Naive thymus-derived CD8-positive, alpha-beta T cell (primary cell): ENCODE measurements at regions not wholly inside any gene's neighbourhood (a gene's known extent, or its start where the extent isn't known, plus 50 kb on each side); places are given as distances from the start of the nearest gene placed in this dataset.

ENCODE experiments used
- ATAC-seq, 2 donors: fragments of 150-1000 bp; cut with Tn5 transposase in 1 of 2; sonication (Bioruptor Pico), chemical (Tn5 transposase) in 1 of 2; 1 replicate in 1 of 2; 2 replicates in 1 of 2; pipeline ENCODE4 v1.10.0; 2021; ENCODE audit warnings: mild to moderate bottlenecking in 2 of 2, moderate library complexity in 2 of 2
- POLR2A ChIA-PET: fragments of 350-600 bp; sonication (Branson Sonifier 250); formaldehyde crosslinking; loops from one replicate; lab custom pipeline; 2021; ENCODE audit warnings: antibody characterized with exemption; lab: Charles Lee
- DNase-seq, 10 donors: peaks; one replicate each; pipeline versions ENCODE4 v3.0.0 to v3.0.0-alpha.2; 2020 to 2022
- H3K27ac Mint-ChIP-seq, 10 donors: one replicate each; pipeline ENCODE4 v1.8.0; 2020 to 2022; ENCODE audit warnings: mild to moderate bottlenecking in 10 of 10, mixed read lengths in 10 of 10, moderate library complexity in 4 of 10, inconsistent platforms in 1 of 10
- H3K27me3 Mint-ChIP-seq, 5 donors: one replicate each; pipeline ENCODE4 v1.8.0; 2021 to 2022; ENCODE audit warnings: mixed read lengths in 5 of 5
- H3K36me3 Mint-ChIP-seq, 3 donors: one replicate each; pipeline ENCODE4 v1.8.0; 2020 to 2022; ENCODE audit warnings: mixed read lengths in 3 of 3, mild to moderate bottlenecking in 2 of 3, inconsistent platforms in 1 of 3
- H3K4me1 Mint-ChIP-seq, 4 donors: one replicate each; pipeline ENCODE4 v1.8.0; 2021 to 2022; ENCODE audit warnings: mixed read lengths in 4 of 4
- H3K4me3 Mint-ChIP-seq, 10 donors: one replicate each; pipeline ENCODE4 v1.8.0; 2020 to 2022; ENCODE audit warnings: mild to moderate bottlenecking in 10 of 10, mixed read lengths in 10 of 10, moderate library complexity in 6 of 10, inconsistent platforms in 1 of 10
- H3K9me3 Mint-ChIP-seq, 9 donors: one replicate each; pipeline ENCODE4 v1.8.0; 2020 to 2022; ENCODE audit warnings: mixed read lengths in 9 of 9, mild to moderate bottlenecking in 3 of 9, inconsistent platforms in 1 of 9, moderate library complexity in 1 of 9

- H3K9me3 Mint-ChIP-seq = peaks cover 0 to 3% (median 0%) of the 10 kb centered on the region in 9 donors
- no peak overlapping the region for H3K4me3 Mint-ChIP-seq
- no peak overlapping the region for H3K27ac Mint-ChIP-seq
- DNase-seq (no peak), ATAC-seq (no peak)
- H3K36me3 Mint-ChIP-seq = no peaks in the 10 kb centered on the region
- POLR2A ChIA-PET = no interaction called here
- H3K27me3 Mint-ChIP-seq = peaks cover 9 to 46% (median 22%) of the 10 kb centered on the region in 5 donors
- no peaks in the 10 kb centered on the region for H3K4me1 Mint-ChIP-seq
Observed at GRCh38 chr1:115196296-115196695, 107.0 kb upstream of the TSPAN2 start.

DNA sequence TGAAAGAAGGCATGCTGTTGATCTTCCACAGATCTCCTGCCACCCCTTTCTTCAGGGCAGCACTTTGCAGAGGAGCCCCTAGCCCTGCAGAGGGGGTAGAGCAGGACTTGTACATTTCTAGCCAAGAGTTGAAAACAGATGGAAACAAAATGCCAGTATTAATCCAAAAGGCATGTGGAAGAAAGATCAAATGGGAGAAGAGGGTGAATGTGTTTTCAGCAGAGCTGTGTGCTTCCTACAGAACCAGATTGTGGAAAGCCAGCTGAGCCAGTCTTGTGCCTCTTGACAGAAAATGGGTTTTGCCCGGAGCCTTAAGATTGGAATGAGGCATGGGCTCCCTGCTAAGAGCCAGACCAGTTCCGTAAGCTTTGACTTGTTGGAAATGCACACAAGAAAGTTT is 105.2 kb upstream of the TSPAN2 start:
- Mint-ChIP-seq H3K4me3 (no peak overlapping the region), H3K27me3 (peaks cover 9 to 45% (median 22%) of the 10 kb centered on the region in 5 donors), H3K4me1 (no peaks in the 10 kb centered on the region), H3K9me3 (no peaks in the 10 kb centered on the region), H3K27ac (no peak overlapping the region), H3K36me3 (no peaks in the 10 kb centered on the region)
- DNase-seq = no peak
- POLR2A ChIA-PET = no interaction called here
- ATAC-seq = no peak

DNA sequence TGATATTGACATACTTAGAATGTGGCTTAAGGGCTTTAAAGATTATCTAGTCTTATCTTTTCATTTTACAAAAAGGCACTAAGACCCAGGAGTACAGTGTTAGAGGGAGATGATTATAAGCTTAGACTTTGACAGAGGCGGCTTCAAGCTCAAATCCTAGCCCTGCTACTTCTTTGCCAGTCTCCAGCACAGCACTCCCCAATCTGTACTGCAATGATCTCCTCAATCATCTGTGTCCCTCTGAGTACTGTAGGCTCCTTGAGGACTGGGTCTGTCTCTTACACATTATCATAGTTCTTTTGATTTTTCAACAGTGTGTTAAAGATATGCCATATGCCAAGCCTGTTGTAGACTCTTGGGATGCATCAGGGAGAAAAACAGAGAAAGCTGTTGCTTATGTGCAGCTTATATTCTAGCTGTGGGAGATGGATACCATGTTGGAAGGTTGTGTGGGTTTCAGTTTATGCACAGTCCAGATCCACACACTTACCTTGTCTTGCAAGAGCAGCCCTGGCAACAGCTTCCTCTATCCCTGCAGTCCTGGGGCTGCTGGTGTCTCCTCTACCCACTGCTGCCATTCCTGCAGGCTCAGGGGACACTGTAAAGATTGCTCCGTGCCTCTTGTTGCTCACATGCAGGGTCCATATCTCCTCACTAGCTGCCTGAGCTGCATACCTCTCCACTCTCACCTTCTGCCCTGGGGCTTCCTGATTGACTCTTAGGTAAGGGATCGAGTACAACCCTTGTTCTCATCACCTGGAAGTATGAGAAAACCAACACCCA is 103.9 kb upstream of the TSPAN2 start:
- H3K27me3 Mint-ChIP-seq = peaks cover 9 to 34% (median 22%) of the 10 kb centered on the region in 5 donors
- no peak overlapping the region for H3K27ac Mint-ChIP-seq
- POLR2A ChIA-PET = no interaction called here
- no peaks in the 10 kb centered on the region for H3K36me3 Mint-ChIP-seq
- H3K4me1 Mint-ChIP-seq = no peaks in the 10 kb centered on the region
- H3K4me3 Mint-ChIP-seq = no peak overlapping the region
- no peak for ATAC-seq
- H3K9me3 Mint-ChIP-seq = no peaks in the 10 kb centered on the region
- no peak for DNase-seq

DNA sequence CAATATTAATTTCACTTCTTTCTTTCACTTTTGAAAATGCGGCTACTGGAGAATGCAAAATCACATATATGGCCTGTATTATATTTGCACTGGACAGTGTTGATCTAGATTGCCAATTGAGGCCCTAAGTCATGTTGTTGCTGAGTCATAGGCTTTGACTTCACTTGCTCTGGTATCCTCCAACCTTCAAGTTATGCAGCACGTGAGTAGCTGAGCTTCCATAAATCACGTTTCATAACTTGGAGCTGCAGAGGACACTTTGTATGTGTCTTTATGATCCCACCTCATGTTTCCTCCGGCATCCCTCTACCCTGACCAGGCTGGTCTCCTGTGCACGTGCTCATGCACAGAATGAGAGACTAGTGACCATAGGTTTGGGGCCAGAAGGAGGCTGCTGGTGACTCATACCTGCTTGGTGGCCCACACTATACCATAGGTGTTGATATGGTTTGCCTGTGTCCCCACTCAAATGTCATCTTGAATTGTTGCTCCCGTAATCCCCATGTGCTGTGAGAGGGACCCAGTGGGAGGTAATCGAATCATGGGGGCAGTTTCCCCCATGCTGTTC is 103.0 kb upstream of the TSPAN2 start:
- no peaks in the 10 kb centered on the region for H3K9me3 Mint-ChIP-seq
- DNase-seq = no peak
- H3K27ac Mint-ChIP-seq = no peak overlapping the region
- no peak for ATAC-seq
- POLR2A ChIA-PET = no interaction called here
- H3K27me3 Mint-ChIP-seq = peaks cover 5 to 24% (median 14%) of the 10 kb centered on the region in 5 donors
- H3K4me1 Mint-ChIP-seq = no peaks in the 10 kb centered on the region
- no peak overlapping the region for H3K4me3 Mint-ChIP-seq
- H3K36me3 Mint-ChIP-seq = no peaks in the 10 kb centered on the region

DNA sequence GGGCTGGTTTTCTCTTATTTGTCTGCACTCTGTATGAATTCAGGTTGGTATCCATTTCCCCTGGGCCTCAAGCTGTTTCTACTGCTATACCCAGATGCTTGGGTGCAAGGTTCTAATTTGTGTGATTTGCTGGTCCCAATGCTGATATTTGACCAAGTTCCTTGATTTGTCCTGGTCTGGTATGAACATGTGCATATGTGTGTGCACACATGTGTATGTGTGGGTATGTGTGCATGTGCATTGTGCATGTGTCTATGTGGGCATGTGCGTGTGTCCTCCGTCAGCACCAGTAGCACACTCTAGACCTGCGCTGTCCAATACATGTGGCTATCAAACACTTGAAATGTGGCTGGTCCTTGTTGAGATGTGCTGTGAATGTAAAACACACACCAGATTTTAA is 102.4 kb upstream of the TSPAN2 start:
- POLR2A ChIA-PET = no interaction called here
- Mint-ChIP-seq H3K4me3 (no peak overlapping the region), H3K36me3 (no peaks in the 10 kb centered on the region), H3K27ac (no peak overlapping the region), H3K9me3 (no peaks in the 10 kb centered on the region), H3K4me1 (no peaks in the 10 kb centered on the region), H3K27me3 (peaks cover 3 to 20% (median 11%) of the 10 kb centered on the region in 5 donors)
- no peak for ATAC-seq
- no peak for DNase-seq

GRCh38 chr1:115190540-115191170 is 101.4 kb upstream of the TSPAN2 start:
- POLR2A ChIA-PET = no interaction called here
- no peaks in the 10 kb centered on the region for H3K4me1 Mint-ChIP-seq
- ATAC-seq (no peak), DNase-seq (no peak)
- H3K4me3 Mint-ChIP-seq = no peak overlapping the region
- peaks cover 3 to 20% (median 11%) of the 10 kb centered on the region in 5 donors for H3K27me3 Mint-ChIP-seq
- no peaks in the 10 kb centered on the region for H3K36me3 Mint-ChIP-seq
- H3K9me3 Mint-ChIP-seq = no peaks in the 10 kb centered on the region
- H3K27ac Mint-ChIP-seq = no peak overlapping the region

DNA sequence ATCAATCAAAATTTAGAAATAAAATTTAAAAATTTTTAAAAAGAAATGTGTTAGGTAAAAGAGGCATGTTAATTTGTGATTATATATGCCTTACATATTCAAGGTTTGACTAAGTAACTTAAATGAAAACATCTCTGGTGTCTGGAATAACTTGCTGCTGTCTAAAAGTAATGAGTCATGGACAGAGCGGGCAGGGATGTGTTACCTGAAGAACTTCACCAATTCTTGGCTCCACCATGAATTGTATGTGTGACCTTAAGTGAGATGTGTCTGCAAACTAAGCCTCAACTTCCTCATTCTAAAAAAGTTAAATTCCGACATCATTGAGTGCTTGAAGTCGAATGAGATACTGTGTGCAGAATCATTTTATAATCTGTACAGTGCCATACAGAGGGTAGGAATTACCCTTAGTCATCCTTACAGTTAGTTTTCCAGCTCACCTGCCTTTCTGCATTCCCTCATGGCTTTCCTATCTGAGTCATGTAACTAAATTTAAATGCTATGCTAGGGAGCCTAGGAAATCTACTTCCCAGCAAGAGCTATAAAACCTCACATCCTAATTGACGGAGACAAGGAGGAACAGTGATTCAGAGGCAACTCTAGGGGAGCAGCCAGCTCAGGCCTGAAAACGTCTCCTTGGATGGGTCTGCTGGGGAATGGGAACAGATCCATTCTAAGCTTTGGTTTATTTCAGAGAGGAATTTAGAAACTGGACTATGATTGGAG is 100.7 kb upstream of the TSPAN2 start:
- Mint-ChIP-seq H3K27ac (no peak overlapping the region), H3K4me1 (no peaks in the 10 kb centered on the region), H3K27me3 (peaks cover 3 to 16% (median 8%) of the 10 kb centered on the region in 5 donors), H3K9me3 (no peaks in the 10 kb centered on the region), H3K36me3 (no peaks in the 10 kb centered on the region), H3K4me3 (no peak overlapping the region)
- ATAC-seq (no peak), DNase-seq (no peak)
- POLR2A ChIA-PET = no interaction called here

DNA sequence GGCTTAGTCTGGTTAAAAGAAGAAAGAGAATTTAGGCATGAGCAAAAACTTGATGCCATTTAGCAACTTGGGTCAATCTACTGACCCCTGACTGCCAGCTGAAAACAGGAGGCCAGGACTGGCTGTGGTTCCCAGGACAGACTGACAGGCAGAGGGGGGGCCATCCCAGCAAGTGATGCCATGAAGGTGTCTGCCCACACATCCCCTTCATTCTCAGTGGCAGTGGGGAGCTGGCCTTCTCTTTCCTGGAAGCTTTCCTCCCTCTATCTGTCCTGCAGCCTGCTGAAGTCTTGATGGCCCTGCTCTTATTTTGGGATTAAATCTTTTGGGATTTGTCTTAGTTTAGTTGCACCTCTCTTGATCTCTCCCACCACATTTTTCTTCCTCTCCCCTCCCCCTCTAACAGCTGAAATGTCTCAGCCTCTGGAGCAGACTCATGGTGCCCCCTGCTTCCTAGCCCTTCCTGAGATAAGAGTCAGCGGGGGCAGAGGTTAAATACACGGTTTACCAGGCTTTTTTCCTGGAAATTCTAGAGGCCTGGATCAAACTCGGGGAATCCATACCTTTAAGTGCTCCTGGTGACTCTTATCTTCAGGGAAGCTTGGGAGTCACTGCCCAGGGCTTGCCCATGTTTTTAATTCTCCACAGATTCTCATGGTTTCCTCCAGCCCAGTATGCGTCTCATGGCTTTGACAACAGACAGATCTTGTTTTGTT is 99.5 kb upstream of the TSPAN2 start:
- no peaks in the 10 kb centered on the region for H3K4me1 Mint-ChIP-seq
- H3K36me3 Mint-ChIP-seq = no peaks in the 10 kb centered on the region
- POLR2A ChIA-PET = no interaction called here
- DNase-seq = no peak
- peaks cover 1 to 8% (median 2%) of the 10 kb centered on the region in 5 donors for H3K27me3 Mint-ChIP-seq
- no peak overlapping the region for H3K4me3 Mint-ChIP-seq
- no peak for ATAC-seq
- H3K27ac Mint-ChIP-seq = no peak overlapping the region
- H3K9me3 Mint-ChIP-seq = no peaks in the 10 kb centered on the region

DNA sequence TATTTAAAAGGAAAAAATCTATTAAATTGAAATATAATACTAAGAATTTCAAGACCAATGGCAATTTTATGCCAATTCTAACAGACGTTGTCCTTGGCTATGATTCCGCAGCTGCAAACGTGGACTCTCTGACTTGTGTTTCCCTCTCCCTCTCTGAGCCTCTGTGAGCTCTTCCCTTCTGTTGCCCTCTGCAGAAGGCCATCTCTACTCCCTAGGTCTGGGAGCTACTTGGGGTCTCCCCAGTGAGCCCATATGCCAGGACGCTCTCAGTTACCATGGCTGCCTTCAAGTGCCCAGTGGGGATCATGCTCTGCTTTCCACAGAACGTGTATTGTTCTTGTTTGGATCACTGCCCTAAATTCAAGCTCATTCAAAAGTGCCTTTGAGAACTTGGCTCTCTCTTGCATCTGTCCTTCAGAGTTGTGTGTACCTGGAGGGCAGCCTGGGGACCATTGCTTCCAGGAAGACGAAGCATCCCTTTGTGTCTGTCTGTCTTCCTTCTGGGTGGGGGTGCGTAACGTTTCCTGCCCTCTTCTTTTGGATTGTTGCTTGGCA is 97.5 kb upstream of the TSPAN2 start:
- no peaks in the 10 kb centered on the region for H3K4me1 Mint-ChIP-seq
- DNase-seq (no peak), ATAC-seq (no peak)
- H3K9me3 Mint-ChIP-seq = no peaks in the 10 kb centered on the region
- peaks cover 0 to 7% (median 1%) of the 10 kb centered on the region in 5 donors for H3K27me3 Mint-ChIP-seq
- H3K4me3 Mint-ChIP-seq = no peak overlapping the region
- H3K36me3 Mint-ChIP-seq = no peaks in the 10 kb centered on the region
- peak overlapping the region in 1 of 10 donors; percentile 17 for H3K27ac Mint-ChIP-seq
- POLR2A ChIA-PET = no interaction called here

GRCh38 chr1:115185336-115185735 is 96.0 kb upstream of the TSPAN2 start:
- H3K4me1 Mint-ChIP-seq = no peaks in the 10 kb centered on the region
- peak overlapping the region in 1 of 10 donors; percentile 37 for H3K27ac Mint-ChIP-seq

DNA sequence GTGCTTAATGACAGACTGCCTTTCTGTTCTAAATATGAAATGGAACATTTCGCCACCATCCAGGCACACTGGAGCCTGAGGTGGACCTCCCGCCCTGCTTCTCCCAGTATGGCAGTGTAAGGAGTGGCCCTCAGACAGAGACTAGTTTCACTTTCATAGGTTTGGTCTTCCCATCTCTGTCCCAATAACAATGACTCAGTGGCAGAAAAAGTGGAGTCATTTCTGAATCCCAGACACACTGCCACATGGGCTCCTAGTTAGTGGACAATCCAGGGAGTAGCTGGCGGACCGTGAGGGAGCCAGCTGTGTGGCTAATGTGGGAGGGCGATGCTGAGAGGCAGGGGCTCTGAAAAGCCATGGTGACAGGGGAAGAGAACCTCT is 95.6 kb upstream of the TSPAN2 start:
- H3K4me3 Mint-ChIP-seq = no peak overlapping the region
- no peak overlapping the region for H3K27ac Mint-ChIP-seq
- H3K9me3 Mint-ChIP-seq = no peaks in the 10 kb centered on the region
- POLR2A ChIA-PET = no interaction called here
- H3K4me1 Mint-ChIP-seq = no peaks in the 10 kb centered on the region
- ATAC-seq = no peak
- no peaks in the 10 kb centered on the region for H3K36me3 Mint-ChIP-seq
- H3K27me3 Mint-ChIP-seq = peaks cover 0 to 7% (median 1%) of the 10 kb centered on the region in 5 donors
- no peak for DNase-seq

More at GRCh38 chr1:115185336-115185735, 96.0 kb upstream of the TSPAN2 start:
- POLR2A ChIA-PET = no interaction called here
- DNase-seq = no peak
- Mint-ChIP-seq H3K27me3 (peaks cover 0 to 7% (median 1%) of the 10 kb centered on the region in 5 donors), H3K9me3 (no peaks in the 10 kb centered on the region), H3K4me3 (no peak overlapping the region), H3K36me3 (no peaks in the 10 kb centered on the region)
- ATAC-seq = no peak

- H3K4me3 Mint-ChIP-seq = no peak overlapping the region
- no peaks in the 10 kb centered on the region for H3K9me3 Mint-ChIP-seq
- DNase-seq = no peak
- H3K36me3 Mint-ChIP-seq = no peaks in the 10 kb centered on the region
- H3K4me1 Mint-ChIP-seq = no peaks in the 10 kb centered on the region
- H3K27ac Mint-ChIP-seq = no peak overlapping the region
- H3K27me3 Mint-ChIP-seq = peaks cover 0 to 7% (median 0%) of the 10 kb centered on the region in 5 donors
- ATAC-seq = no peak
- POLR2A ChIA-PET = no interaction called here
Observed at GRCh38 chr1:115184260-115184950, 95.1 kb upstream of the TSPAN2 start.
